ENCODE measurements at regions not wholly inside any gene's neighbourhood (a gene's known extent, or its start where the extent isn't known, plus 50 kb on each side); places are given as distances from the start of the nearest gene placed in this dataset.

DNA sequence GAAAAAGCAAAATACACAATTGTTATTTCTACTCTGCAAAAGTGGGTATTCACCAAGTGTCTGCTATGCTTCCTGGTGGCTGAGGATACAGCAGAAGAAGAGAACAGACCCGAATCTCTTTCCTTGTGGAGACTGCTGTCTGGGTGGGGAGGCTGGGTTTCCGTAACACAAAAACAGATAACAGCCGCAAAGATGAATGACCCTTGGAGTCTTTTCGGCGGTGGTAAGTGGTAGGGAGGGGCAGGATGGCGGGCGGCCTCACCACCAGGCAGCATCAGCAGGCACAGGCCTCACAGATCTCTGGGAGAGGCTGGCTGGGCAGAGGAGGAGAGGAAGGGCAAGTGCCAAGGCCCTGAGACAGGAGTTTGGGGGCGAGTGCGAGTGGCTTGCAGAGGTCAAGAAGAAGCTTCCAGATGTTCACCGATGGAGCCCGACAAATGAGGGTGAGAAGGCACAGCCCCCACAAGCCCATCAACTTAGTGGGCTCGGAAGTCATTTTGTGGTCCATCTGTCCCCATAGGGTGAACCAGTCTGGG, 164.2 kb downstream of the RHOU start:
- no peak for DNase-seq

DNA sequence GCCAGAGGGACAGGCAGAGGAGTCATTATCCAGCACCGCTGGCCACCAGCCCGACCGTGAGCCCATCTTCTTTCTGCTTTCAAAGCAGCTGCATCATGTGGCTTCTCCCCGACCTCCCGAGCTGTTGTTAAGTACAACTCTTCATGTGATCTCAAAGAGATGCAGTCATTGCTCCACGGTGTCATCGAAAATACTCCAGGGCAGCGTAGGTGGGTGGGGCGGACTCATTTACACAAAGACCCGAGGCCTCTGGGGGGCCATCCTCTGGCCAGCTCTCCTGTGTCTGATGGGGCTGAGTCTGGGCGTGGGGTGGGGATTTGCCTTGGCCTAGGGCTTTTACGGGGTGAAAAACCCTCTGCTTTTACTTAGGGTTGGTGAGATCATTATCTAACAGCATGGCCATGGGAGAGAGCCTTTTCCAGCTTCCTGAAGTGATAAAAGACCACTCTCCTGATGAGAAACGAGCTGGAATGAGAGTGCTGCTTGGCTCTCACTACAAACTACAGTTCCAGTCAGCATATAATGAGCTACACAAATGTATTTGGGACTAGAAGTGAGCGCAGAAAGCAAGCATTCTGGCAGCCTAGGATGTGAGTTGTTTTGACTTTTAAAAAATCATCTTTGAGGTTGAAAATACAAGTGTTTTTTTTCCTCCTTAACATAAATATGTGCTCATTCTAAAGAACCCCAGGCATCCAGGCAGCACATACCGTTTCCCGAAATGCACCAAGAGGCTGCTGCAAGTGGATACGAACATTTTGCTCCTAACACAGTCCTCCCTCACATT, 165.0 kb downstream of the RHOU start:
- DNase-seq: no peak

DNA sequence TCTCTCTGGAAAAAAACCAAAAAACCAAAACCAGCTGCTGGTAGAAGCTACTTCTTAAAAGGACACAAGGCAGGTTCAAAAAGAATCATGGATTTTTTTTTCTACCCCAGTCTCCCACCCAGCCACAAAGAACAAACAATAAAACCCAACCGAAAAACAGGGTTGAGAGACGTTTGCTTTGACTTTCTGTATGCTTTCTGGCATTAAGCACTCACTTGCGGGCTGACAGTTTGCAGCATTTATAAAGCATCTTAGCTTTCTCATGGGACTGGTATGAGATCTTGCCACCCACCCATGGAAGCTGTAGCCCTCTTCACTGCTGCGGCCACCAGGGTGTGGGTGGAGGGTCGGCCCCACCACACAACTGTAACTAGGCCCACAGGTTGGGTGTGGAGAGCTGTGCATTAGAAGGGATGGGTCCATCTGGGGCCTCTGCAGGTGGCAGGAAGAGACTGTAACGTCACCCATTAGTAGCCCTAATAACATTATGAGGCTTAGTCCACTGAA, 165.7 kb downstream of the RHOU start:
- DNase-seq: no peak

DNA sequence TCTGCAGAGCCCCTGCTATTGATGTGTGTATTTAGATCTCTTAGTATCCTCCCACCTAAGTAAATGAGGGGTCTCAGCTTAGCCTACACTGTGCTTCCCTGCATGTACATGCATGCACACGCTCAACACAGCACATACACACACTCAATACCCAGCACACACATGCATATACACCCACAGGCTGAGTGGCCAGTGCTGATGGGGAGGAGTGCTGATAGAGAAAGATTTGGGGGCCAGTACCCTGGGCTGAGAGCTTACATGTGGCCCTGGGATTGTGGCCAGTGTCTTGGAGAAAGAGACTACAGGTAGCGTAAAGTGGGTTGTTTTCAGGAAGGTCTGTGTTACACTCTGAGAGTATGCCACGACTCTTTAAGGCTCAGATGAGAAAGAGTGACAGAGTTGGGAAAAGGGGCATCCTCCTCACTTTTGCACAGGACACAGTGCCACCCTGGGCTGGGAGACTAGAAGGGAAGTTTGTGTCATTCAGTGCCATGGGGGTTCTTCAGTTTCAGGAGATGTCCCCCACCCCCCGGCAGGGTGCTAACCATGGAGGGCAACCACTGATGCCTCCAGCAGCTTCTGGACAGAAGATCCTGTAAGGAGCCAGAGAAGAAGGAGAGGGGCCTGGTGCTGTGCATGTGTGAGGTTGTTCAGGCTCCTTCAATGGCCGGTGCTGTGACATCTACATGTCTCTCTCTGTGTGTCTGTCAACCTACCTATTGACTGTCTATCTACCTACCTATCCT, 166.8 kb downstream of the RHOU start:
- DNase-seq: no peak

DNA sequence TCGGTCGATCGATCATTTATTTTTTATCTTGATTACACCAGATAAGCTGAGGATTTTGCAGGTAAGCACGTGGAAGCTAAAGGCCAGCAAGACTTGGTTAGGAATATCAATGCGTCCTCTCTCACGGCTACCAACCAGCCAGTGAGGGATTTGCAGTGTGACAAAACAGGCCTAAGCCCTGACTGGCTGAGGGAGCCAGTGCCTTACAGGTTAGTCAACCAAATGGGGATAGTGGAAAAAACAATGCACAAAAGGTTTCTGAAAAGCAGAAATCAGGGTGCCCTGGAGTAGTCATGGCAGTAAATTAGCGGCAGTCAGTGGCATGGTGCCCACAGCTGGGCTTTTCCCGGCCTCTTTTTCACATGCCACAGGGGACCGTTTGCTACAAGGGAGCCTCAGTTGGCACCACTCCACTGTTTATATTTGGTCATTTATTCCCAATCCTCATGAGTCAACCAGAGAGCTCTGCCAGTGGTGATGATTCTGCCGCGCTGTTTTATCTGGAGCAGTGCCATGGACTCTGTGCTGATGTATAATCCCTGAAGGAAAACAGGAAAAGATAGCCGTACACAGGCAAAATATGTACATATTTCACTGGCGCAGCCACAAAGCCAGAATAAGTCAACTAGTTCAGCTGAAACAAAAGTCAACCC, 167.6 kb downstream of the RHOU start:
- no peak for DNase-seq

DNA sequence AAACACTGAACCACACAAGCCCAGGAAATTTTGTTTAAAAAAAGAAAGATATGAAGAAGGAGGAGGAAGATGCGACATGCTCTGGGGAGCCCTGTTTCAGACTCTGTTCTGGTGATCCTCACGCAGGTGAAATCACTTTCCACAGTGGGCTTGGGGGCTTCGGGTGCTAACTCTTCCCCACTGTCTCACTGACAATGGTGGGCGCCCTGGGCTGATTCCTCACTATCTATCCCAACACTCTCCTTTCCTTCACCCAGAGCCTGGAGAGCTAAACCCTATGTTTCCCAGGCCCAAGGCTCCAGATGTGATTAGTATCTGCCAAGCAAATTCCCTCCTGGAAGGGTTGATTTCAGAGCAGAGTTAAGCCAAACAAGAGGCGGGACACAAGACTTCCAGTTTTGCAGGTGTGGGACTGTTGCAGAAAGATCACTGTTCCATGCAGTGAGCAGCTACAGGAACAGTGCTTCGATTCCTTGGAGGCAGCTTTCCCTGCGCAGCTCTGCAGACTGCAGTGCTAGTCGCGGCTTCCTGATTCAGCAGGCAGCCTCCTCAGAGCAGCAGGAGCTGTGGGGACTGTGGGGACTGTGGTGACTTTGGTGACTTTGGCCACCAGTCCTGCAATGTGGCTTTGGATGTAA, 168.3 kb downstream of the RHOU start:
- DNase-seq: no peak

DNA sequence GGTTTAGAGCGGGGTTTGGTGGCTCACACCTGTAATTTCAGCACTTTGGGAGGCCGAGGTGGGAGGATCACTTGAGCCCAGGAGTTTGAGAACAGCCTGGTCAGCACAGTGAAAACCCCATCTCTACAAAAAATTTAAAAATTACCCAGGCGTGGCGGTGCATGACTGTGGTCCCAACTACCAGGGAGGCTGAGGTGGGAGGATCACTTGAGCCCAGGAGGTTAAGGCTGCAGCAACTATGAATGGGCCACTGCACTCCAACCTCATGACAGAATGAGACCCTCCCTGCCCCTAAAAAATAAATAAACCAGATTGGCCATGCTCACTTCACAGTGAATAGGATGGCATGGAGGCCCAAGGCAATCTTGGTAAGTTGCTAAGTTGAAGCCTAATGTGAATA, 168.9 kb downstream of the RHOU start:
- DNase-seq: no peak

DNA sequence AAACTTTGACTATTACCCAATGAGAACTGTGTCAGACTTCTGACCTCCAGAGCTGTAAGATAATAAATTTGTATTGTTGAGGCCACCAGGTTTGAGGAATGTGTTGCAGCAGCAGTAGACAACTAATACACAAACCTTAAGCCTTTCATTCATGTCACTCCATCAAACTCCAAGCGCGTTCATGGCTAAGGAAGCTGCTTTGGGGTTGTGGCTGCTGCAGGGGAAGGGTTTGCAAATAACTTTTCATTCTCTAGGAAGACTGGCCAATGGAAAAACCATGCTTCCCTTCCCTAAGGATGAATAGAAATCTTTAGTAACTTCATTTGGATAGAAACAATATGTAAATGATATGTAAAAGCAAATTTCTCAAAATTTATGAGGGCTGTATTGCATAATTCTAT, 170.4 kb downstream of the RHOU start:
- no peak for DNase-seq

DNA sequence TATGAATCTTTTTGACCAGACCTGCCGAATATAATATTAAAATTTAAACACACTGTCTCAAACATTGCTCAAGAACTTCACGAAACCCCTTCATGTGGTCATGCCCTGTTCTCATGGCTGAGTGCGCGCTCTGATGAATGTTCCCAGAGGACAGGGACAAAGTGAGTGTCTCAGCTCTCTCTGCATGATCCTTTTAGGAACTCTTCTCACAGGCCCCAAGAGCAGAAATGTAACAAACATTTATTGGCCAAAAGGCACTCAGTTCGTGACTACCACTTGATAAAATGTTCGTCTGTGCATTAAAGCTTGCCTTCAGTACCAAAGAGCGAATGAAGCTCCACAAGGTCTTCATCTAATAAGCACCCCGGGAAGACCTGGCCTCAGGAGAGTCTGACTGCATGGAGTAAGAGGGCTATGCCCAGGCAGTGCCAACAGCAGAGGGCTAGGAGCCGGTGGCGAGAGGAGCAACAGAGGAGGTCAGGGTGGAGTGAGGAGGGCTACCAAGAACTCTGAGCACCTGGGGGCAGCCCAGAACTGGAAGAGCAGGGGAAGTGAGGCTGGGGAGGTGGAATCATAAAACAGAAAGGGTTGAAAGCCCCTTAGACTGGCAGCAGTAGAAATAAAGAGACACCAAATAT, 171.1 kb downstream of the RHOU start:
- no peak for DNase-seq

DNA sequence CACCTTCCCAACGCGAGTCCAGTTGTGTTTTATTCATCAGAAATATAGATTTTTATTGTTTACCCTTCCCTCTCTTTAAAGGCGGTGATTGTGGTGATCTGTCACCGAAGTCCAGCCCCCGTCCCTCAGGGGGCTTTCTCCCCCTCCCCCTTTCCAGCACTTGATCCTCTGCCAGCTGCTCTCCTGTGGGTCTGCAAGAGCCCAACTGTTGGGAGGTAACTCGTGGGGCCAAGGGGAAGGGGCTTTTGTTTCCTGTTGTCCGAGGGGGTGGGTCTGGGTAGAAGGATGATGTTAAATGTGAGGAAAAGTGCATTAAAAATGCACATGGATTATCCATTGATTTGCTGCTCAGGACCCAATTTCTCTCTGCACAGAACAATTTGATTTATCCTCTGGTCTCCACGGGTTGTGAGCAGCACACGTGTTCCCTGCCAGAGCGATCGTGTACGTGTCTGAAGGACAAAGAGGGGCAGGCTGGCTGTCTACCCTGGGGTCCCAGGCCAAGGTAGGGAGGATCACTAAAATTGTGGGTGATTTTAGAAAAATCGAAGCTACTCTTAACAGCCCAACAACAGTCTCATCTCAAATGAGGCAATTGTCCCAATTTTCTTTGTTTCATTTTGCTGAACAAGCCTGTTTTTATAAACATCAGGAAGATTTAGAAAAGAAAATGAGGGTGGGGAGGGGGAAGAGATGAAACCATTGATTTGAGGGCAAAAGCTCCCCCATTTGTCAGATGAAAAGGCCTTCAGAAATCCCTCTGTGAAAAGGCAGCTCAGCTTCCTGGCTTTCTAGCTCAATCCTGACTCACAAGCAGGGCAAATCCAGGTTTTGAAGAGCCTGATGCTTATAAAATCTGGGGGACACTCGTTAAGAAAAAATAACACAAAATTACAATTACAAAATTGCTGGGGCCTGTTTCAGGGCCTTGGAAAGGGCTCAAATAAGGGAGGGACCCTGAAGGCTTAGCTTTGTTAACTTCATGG, 176.2 kb downstream of the RHOU start:
- DNase-seq: no peak

DNA sequence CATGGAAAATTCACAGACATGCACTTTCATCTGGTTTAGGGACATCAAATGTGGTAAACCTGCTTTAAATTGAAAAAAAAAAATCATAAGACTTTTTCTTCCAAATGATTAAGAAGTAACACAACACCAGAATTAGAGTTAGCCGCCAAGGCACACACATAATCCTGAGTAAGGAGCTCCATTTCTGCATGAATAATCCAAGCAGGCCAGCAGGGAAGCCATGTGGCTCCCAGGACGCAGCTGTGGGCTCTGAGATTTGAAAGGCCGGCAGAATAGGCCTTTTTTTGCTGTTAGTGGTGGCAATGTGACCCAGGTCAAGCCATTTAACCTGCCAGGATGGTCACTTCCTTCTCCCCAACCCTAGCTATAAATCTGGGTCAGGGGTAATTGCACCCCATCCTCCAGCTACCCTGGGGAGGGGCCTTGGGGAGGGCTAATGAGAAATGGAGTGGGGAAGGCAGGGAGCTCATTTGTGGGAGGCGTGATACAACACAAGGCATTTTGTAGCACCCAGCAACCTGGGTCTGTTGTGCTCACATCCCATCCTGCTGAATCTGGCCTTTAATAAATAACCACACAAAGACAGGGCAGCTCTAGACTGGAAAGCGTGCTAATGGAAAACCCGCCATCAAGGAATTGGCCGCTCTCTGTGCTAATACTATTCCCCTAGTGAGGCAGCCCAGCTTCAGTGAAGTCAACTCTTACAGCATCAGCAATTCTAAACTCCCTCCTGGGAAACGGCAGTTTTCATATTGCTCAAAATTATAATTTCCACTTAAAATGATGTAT, 178.5 kb downstream of the RHOU start:
- no peak for DNase-seq

DNA sequence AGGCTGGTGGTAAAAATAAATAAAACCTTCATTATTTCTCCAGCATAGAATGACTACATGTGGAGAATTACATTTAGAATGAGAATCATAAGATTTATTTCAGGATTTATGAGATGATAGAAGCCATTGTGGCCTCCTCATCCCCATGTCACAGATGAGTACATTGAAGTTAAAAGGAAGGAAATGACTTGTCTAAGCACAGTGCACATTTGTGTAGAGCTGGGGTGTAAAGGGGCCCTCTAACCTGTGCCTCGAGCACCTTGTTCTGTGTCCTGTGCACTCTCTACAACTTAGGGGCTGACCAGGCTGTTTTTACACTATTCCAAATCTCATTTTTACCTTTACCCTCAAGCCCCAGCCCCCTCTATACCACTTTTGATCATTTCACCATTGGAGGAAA, 179.4 kb downstream of the RHOU start:
- DNase-seq: no peak

DNA sequence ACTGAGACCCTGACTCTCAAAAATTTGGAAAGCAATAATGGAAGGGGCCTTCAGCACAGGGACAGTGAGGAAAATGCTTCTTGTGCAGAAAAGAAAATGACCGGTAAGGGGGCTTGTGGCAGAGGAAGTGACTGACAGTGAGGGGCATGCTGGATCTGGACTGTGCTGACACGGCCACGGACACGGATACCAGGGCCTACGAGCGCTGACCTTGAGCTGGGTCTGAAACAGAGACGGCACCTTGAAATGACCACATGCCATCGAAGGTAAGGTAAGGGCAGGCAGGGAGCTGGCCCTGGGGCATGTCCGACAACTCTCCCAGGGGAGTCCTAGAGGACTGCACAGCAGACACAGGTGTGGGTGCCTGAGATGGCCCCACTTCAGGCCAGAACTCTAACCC, 182.1 kb downstream of the RHOU start:
- DNase-seq: no peak

DNA sequence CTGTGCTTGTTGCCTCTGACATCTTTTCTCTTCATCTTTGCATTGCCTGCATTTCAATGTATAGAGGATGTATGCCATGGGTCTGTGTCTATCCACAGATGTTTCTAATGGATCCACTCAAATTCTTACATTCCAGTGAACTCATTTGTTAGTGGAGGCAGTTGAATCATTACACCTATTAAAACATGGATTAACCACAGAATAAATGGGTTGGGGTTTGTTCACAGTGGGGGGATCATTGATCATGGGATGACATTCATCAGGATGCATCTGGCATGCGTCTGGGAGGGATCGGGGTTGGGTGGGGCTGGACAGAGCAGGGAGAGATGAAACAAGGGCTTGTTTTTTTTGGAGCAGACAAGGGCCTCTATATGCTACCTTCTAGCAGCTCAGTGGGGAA, 182.5 kb downstream of the RHOU start:
- no peak for DNase-seq

DNA sequence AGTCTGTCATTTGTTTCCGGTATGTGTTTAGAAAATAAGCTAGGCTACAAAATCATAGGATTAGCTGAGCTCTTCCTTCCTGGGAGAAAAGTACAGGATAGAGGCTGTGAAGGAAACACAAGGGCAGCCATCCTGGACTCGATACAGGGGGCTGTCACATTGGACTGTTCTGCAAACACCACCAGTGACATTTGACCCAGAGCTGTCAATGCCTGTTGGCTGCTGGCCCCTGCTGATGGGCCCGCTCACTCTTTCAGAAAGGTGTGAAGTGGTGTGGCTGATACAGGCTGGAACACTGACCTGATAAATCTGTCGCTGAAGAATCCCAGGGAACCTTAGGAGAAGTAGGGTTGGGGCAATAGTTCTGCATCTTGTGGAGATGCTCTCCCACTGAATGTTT, 183.1 kb downstream of the RHOU start:
- DNase-seq: no peak

DNA sequence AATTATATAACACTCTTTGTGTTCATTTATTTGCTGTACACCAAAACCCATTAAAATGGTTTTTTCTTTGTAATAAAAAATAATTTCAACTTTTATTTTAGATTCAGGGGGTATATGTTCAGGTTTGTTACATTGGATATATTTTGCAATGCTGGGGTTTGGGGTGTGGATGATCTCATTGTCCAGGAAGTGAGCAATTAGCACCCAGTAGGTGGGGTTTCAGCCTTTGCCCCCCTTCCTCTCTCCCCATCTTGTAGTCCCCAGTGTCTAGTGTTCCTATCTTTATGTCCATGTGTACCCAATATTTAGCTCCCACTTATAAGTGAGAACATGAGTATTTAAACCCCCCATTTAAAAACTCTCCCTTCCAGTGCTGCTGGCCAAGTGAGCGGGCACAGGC, 184.6 kb downstream of the RHOU start:
- DNase-seq: no peak

DNA sequence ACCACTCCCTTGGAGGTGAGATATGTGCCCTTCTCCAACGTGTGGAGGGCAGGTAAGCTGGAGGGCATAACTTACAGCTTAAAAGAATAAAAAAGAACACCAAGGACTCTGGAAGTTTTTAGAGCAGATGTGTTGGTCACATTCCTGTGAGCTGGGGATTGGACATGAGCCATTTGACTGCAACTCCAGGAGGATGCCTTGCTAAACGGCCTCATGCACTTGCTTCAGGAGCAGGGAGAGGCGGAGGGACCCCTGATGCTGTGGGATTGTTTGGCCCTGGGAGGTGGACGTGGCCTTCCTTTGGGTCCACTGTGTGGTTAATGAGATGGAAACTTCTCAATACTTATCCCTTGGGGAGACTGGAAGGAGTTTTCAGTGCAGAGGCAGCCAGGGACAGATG, 185.6 kb downstream of the RHOU start:
- no peak for DNase-seq

DNA sequence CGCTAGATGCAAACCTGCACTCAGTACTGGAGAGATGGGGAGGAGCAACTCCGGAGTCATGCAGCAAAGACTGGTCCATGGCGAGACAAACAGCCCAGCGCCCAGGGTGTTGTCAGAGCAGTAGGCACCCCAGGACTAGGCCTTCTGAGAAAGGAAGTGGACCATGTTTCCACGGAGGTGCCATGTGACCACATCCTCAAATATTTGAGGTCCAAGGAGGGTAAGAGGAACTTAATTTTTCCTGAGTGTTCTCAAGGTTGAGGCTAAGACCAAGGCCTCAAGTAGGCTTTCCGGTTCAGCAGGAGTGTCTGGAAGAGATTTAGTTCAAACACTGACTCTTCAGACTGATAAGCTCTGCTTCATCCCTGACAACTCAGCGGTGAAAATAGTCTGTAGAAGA, 186.2 kb downstream of the RHOU start:
- no peak for DNase-seq

DNA sequence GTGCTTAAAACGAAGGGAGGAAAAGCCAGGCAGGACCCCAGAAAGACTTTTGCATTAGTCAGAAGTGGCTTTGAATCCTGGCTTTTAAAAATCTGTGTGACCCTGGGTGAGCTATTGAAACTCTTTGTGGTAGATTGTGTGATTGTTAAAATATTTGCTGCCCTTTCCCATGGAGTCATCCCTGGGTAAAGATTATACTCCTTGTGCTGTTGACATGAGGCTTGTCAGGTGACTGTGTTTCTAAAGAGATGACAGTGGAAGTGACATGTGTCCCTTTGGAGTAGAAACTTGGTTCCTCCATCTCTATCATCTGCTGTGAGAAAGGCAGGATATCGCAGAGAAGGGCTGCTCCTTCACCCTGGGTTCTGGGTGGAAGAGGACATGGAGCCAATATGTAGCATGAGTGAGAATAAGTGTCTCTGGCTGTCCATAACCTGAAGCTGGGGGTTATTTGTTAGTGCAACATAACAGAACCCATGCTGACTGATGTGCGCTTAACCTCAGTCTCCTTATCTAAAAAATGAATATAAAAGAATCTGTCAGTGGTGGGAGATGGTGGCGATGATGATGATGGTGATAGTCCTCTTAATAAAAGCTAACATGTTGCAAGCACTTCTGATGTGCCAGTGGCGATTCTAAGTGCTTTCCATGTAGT, 187.6 kb downstream of the RHOU start:
- no peak for DNase-seq
